ENCODE measurements at regions not wholly inside any gene's neighbourhood (a gene's known extent, or its start where the extent isn't known, plus 50 kb on each side); places are given as distances from the start of the nearest gene placed in this dataset.

GRCh38 chr3:24999357-24999756, 428.7 kb upstream of the RARB start:
- no peak for TF ChIP-seq CTCF (optimal IDR thresholded peaks at IDR 0.05 in 1 of 3, IDR thresholded peaks at IDR 0.05 in 1 of 3, conservative IDR thresholded peaks at IDR 0.05 in 1 of 3; ENCODE audit: extremely low read depth in 1 of 3, insufficient read depth in 2 of 3, low read length in 3 of 3)
- TF ChIP-seq EZH2 (IDR thresholded peaks at IDR 0.05; ENCODE audit: low read length), result no peak
